NCI-H1417 (cell line): ENCODE measurements at regions not wholly inside any gene's neighbourhood (a gene's known extent, or its start where the extent isn't known, plus 50 kb on each side); places are given as distances from the start of the nearest gene placed in this dataset.
"Not testable (repeated sequence)": the region's sequence is repeated elsewhere in the genome, so short reads cannot be mapped to it uniquely, and the experiment has no call there.

ENCODE experiments used
- DNase-seq, 3 experiments: peaks; one replicate each; lab custom pipeline; 2025; lab: John Stamatoyannopoulos, UW

DNA sequence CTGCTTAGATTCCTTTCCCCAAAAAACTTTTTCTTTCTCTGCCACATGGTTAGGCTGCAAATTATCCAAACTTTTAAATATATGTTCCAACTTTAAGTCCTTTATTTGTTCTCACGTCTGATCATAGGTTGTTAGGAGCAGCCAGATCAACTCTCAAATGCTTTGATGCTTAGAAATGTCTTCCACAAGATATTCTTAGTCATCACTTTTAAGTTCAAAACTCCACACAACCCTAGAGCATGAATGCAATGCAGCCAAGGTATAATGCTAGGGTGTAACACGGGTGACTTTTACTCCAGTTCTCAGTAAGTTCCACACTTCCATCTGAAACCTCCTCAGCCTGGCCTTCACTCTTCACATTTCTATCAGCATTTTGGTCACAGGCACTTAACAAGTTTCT is 987.5 kb downstream of the DCDC2C start:
- no peak for DNase-seq

DNA sequence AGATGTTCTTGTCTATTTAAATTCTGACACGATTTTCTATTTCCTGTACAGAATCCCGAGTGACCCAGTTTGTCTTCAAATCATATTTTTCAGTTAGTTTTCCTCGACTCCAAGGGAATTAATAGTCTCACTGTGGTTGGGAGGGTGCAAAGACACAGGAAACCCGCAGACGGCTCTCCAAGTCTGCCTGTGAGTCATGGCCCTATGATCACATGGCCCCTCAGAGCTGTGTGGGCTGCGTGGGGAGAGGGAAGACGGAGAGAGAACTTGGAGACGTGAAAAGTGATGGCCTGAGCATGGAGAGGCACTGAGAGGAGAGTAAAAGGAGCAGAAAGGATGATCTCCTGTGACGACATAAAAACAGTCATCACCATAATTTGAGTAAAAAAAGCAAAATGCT is 989.9 kb downstream of the DCDC2C start:
- no peak for DNase-seq

- no peak for DNase-seq
Measured at GRCh38 chr2:4695281-4695861, 992.0 kb downstream of the DCDC2C start.

GRCh38 chr2:4715065-4715464 is 977.1 kb upstream of the SOX11 start:
- DNase-seq: peak in 1 of 3 experiments; percentile 19

DNA sequence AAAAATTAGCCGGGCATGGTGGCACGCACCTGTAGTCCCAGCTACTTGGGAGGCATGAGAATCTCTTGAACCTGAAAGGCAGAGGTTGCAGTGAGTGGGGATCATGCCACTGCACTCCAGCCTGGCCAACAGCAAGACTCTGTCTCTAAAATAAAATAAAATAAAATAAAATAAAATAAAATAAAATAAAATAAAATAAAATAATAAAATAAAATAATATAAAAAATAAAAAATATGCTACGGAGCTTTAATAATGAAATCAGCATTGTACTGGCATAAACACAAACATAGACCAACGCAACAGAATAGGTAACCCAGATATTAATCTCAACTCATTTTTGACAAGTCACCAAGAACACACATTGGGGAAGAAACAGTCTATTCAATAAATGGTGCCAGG is 973.4 kb upstream of the SOX11 start:
- DNase-seq: no peak

DNA sequence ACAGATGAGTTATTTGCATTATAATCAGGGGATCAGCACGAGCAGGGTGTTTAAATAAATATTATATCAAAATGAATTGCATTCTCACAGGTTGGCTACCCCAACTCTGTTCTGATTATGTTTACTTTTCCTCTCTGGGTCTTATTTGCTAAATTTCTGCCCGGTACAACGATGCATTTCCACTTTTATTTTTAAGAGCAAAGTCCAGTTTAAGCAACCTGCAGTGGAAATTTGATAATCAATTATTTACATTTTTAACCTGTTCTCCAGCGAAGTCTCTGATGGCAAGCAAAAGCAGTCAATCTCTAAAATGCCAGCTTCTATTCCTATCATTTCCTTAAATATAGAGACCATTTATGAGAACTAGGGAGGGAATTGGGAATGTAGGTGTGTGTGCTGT is 966.6 kb upstream of the SOX11 start:
- no peak for DNase-seq

DNA sequence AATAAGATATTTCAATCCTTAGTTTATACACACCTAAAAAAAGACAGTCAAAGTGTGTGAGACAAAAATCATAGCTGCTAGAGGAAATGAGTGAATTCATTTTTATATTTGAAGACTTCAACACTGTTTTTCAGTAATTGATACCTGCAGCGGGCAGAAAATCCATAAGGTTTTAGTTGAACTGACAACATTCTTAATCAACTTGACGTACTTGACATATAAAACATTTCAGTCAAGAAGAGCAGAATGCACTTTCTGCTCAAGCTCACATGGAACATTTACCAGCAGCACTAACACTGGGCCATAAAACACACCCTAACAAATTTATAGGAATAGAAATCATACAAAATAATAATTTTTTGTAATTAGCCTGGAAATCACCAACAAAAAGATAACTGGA is 959.6 kb upstream of the SOX11 start:
- DNase-seq: no peak

- peak in 2 of 3 experiments; percentile 46 to 86 for DNase-seq
Measured at GRCh38 chr2:4745056-4745991, 946.9 kb upstream of the SOX11 start.

- no peak for DNase-seq
Measured at GRCh38 chr2:4753721-4754120, 938.5 kb upstream of the SOX11 start.

GRCh38 chr2:4762951-4763376 is 929.2 kb upstream of the SOX11 start:
- DNase-seq: peak; percentile 62 to 90 (median 84)

- DNase-seq: no peak
Measured at GRCh38 chr2:4765787-4766530, 926.2 kb upstream of the SOX11 start.

DNA sequence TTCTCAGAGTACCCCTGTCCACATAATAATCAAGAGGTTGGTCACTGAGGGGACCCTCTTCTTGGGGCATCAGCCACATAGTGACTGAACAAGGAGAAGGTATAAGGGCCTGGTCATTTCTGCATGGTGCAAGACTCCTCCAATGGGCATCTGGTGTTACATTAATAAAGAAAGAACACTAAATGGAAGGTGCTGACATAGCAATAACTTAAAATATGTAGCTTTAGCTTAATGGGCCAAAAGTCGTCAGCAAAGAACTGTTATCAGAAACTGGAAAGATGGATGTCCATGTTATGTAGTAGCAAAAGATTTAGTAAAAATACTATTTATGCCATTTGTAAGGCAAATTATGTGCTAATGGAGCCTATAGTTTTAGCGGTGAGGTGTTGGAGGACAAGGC is 916.5 kb upstream of the SOX11 start:
- DNase-seq: no peak

- no peak for DNase-seq
Measured at GRCh38 chr2:4780679-4781078, 911.5 kb upstream of the SOX11 start.

GRCh38 chr2:4782647-4783046 is 909.5 kb upstream of the SOX11 start:
- DNase-seq: no peak

DNA sequence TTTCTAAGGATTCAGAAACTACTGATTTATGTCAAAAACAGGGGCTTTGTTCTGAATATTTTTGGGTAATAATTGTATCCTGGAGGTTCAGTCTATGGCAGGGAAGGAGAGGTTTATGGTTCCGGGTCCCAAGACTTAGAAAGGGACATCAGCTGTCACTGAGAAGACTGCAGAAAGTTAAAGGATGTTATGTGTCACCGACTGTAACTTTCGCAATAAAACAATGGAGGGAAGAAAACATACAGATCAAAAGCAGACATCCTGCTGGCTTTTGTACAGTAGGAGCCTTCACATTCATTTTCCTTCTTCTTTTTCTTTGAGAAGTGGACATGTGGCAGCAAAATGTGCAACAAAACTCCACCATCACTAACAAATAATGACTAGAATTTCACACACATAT is 900.7 kb upstream of the SOX11 start:
- DNase-seq: no peak

DNA sequence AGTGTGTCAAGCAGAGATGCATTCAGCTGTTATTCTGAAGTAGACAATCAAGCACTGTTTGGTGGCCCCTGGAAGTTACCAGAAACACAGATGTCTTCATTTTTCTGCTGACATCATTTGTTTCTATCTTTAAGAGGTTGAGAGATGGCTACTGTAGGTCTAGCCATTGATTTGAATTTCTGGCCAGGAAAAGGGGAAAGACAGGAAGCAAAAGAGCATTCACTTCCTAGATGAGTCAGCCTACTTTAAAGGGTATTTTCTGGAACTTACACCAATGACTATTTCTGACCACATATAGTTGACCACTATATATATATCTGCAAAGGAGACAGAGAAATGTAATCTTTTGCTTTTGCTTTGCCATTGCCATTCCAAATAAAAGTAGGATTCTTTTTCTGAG is 900.1 kb upstream of the SOX11 start:
- DNase-seq: no peak

DNA sequence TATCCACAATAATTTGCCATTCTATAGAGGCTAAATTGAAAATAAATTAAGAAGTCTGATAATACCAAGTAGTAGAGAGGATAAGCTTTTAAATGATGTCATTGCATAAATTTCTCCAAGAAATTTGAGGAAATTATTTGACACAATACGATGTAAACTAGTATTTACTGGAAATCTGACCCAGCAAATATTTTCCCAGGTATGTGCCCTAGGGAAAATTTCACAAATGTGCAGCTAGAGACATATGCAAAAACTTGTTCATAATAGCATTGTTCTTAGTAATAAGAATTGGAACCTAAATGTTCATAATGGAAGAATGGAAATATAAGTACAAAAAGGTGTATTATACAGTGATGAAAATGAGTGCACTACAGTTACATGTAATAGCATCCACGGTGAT is 888.8 kb upstream of the SOX11 start:
- no peak for DNase-seq

- not testable (repeated sequence) for DNase-seq
Measured at GRCh38 chr2:4814137-4814536, 878.0 kb upstream of the SOX11 start.

GRCh38 chr2:4827836-4828235 is 864.3 kb upstream of the SOX11 start:
- DNase-seq: no peak

GRCh38 chr2:4828682-4829374 is 863.4 kb upstream of the SOX11 start:
- DNase-seq: no peak

- no peak for DNase-seq
Measured at GRCh38 chr2:4831751-4832150, 860.4 kb upstream of the SOX11 start.

DNA sequence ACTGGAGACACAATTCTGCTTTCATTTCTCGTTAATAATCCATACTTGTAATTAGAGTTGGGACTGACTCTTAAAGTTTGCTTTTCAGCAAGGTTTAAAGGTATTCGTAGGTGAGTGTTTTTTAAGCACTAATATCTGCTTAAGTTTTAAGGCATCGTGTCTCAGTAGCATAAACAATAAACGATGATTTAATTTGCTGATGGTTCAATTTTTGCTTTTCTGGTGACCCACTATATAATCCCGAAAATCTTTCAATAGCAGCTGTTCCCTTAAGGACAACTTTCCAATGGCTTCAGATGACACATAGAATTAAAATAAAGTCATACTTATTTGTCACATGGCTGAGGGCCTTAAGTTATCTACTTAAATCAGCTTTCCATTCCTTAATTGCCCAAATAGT is 859.5 kb upstream of the SOX11 start:
- no peak for DNase-seq
